ENCODE measurements at regions not wholly inside any gene's neighbourhood (a gene's known extent, or its start where the extent isn't known, plus 50 kb on each side); places are given as distances from the start of the nearest gene placed in this dataset.

DNA sequence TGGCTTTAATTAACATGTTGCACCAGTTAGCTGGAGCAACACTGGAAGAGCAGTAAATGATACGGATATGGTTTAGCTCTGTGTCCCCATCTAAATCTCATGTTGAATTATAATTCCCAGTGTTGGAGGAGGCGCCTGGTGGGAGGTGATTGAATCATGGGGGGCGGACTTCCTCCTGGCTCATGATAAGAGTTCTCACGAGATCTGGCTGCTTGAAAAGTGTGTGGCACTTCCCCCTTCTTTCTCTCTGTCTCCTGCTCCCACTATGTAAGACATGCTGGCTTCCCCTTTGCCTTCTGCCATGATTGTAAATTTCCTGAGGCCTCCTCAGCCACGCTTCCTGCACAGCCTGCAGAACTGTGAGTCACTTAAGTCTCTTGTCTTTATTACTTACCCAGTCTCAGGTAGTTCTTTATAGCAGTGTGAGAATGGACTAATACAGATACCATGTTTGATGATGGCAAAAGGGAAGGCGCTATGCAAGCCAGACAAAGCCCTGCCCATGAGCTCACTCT is 963.6 kb downstream of the SOCS6 start:
- no peak for DNase-seq (ENCODE audit: low read depth)
- TF ChIP-seq, protein P1, sequence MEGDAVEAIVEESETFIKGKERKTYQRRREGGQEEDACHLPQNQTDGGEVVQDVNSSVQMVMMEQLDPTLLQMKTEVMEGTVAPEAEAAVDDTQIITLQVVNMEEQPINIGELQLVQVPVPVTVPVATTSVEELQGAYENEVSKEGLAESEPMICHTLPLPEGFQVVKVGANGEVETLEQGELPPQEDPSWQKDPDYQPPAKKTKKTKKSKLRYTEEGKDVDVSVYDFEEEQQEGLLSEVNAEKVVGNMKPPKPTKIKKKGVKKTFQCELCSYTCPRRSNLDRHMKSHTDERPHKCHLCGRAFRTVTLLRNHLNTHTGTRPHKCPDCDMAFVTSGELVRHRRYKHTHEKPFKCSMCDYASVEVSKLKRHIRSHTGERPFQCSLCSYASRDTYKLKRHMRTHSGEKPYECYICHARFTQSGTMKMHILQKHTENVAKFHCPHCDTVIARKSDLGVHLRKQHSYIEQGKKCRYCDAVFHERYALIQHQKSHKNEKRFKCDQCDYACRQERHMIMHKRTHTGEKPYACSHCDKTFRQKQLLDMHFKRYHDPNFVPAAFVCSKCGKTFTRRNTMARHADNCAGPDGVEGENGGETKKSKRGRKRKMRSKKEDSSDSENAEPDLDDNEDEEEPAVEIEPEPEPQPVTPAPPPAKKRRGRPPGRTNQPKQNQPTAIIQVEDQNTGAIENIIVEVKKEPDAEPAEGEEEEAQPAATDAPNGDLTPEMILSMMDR (IDR thresholded peaks at IDR 0.05; ENCODE audit: insufficient read depth, low read depth, low read length, missing control alignments) = no peak
- no peak overlapping the region for H3K4me3 ChIP-seq (ENCODE audit: low read depth, low read length)

DNA sequence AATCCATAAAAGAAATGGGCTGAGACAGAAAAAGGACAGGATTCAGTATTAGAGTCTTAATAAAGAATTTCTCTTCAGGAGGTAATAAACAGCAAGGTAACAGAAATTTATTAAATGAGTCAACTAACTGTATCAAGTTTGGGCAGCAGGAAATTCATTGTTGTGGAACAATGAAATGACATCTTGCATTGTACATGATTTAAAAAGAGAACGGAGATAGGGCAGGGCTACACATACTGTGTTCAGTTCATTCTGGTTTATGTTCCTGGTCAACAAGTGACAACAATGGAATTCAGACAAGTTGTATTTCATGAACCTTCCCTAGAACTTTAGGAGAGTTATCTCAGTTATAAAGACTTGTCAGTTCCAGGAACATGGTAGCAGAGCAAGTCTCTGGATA is 961.3 kb downstream of the SOCS6 start:
- no peak overlapping the region for H3K4me3 ChIP-seq (ENCODE audit: low read depth, low read length)
- no peak for DNase-seq (ENCODE audit: low read depth)
- TF ChIP-seq, protein P1 (IDR thresholded peaks at IDR 0.05; ENCODE audit: insufficient read depth, low read depth, low read length, missing control alignments) = no peak

DNA sequence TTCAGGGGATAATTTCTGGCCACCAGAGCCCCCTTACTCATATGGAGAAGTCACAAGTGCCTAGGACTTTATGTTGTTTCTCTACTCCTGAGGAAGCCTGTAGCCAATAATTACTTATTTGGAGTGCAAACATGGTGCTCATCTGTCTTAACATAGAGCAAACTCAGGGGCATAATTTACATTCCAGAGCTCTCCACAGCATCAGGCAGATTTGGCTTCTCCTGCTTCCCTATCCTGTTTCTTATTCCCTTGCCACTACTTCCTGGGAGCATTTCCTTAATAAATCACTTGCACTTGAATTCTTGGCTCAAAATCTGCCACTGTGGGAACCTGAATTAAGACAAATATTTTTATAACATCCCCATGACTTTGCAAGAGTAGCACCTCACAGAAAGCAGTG is 960.9 kb downstream of the SOCS6 start:
- no peak for DNase-seq (ENCODE audit: low read depth)
- H3K4me3 ChIP-seq (ENCODE audit: low read depth, low read length) = no peak overlapping the region
- TF ChIP-seq, protein P1 (IDR thresholded peaks at IDR 0.05; ENCODE audit: insufficient read depth, low read depth, low read length, missing control alignments) = no peak

DNA sequence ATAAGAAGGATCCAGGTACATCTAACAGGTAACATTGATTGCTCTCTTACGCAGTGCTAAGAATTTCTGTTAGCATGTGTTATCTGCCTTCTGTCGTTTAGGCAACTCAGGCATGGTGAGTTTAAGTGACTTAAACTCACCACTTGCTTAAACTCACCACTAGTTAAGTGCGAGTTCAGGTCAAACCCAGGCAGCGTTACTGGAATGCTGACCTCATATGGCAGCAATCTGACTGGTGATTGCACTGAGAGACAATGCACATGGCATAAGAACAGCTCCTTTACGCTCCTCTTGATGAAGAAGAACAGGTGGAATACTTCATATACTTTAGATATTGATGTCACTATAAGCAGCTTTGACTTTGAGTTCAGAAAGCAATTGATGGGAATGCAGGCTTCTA is 954.1 kb downstream of the SOCS6 start:
- no peak overlapping the region for H3K4me3 ChIP-seq (ENCODE audit: low read depth, low read length)
- no peak for DNase-seq (ENCODE audit: low read depth)
- TF ChIP-seq, protein P1 (IDR thresholded peaks at IDR 0.05; ENCODE audit: insufficient read depth, low read depth, low read length, missing control alignments) = no peak

DNA sequence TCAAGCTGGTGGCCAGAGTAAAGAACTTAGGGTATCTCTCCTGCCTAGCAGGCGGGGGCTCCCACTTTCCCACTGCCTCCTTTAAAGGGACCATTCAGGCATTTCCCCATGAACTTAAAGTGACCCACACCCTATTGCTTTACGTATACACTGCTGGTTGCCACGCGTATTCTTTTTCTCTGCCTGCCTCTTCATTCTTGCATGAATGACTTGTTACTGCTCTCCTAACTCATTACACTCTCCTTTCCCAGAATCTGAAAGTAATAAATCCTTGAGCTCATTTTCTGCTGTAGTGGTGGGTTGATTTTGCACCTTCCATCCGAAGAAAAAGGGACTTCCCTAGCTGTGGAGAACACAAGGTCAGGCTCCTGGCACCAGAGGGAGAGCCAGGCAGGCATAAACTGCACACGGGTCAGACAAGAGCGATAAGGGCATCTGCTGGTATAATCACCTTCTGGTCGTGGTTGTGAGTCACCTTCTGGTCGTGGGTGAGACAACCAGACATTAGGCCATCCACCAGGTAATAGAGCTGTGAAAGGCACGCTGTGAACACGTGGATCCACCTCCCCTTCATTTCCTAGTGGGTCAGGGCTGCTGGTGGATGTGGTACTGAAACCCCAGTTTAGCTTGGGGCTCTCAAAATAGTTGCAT is 950.3 kb downstream of the SOCS6 start:
- H3K4me3 ChIP-seq (ENCODE audit: low read depth, low read length) = no peak overlapping the region
- TF ChIP-seq, protein P1 (IDR thresholded peaks at IDR 0.05; ENCODE audit: insufficient read depth, low read depth, low read length, missing control alignments) = no peak
- DNase-seq (ENCODE audit: low read depth) = no peak

DNA sequence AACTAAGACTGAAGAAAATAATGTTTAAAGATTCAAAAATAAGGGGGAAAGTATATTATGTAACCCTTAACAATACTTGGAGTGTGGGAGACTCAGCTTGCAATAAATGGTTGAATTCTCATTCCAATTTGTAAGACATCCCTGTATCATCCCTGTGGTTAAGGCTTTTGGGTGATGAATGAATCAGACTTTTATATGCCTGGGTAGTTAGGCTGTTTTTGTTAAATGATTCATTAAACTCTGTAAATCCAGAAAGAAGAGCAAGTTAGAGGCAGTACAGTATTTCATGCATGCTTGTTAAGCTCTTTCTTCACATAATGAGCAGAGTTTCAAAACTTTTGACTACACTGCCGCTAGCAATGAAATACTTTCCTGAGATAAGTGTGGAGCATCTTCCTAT is 948.8 kb downstream of the SOCS6 start:
- DNase-seq (ENCODE audit: low read depth) = no peak
- TF ChIP-seq, protein P1 (IDR thresholded peaks at IDR 0.05; ENCODE audit: insufficient read depth, low read depth, low read length, missing control alignments) = no peak
- no peak overlapping the region for H3K4me3 ChIP-seq (ENCODE audit: low read depth, low read length)

DNA sequence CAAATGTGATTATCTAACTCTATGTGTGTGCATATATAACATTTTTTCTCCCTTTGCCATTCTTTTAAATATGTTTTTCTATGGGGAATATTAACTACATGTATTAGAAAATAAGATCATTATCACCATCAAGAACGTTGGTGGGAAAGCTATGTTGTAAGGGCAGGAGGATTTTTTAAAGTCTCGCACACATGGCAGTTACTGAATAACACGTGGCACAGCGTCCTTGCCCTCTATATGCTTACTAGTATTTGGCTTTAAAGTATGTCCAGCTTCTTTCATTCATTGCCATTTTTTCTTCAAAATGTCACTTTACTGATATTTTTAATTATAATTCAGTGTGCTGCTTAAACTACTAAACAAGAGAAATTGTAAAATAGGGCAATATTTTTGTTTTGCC is 944.3 kb downstream of the SOCS6 start:
- H3K4me3 ChIP-seq (ENCODE audit: low read depth, low read length) = no peak overlapping the region
- TF ChIP-seq, protein P1 (IDR thresholded peaks at IDR 0.05; ENCODE audit: insufficient read depth, low read depth, low read length, missing control alignments) = no peak
- no peak for DNase-seq (ENCODE audit: low read depth)

All from GM12865 (cell line).